Endothelial cell of umbilical vein (primary cell): ENCODE measurements at regions not wholly inside any gene's neighbourhood (a gene's known extent, or its start where the extent isn't known, plus 50 kb on each side); places are given as distances from the start of the nearest gene placed in this dataset.

Source experiments
- CTCF ChIP-seq, 2 donors: IDR thresholded peaks; 1 replicate in 1 of 2; 2 replicates in 1 of 2; pipeline ENCODE4 v1.5.1; 2011; ENCODE audit warnings: low read length in 2 of 2, mild to moderate bottlenecking in 2 of 2, moderate library complexity in 2 of 2, control low read depth in 1 of 2, inconsistent platforms in 1 of 2, low read depth in 1 of 2; ENCODE audit not compliant: insufficient read depth in 1 of 2; ENCODE audit errors: extremely low read depth in 1 of 2
- EZH2 ChIP-seq: IDR thresholded peaks from 2 replicates; pipeline ENCODE4 v1.6.1; 2012; ENCODE audit warnings: borderline replicate concordance, low read depth, mild to moderate bottlenecking, moderate library complexity, low read length, inconsistent platforms; ENCODE audit not compliant: severe bottlenecking
- FOS ChIP-seq: IDR thresholded peaks from 2 replicates; pipeline ENCODE4 v1.6.1; 2011; ENCODE audit warnings: mild to moderate bottlenecking, low read length, moderate library complexity, borderline replicate concordance; ENCODE audit not compliant: insufficient read depth
- GATA2 ChIP-seq: IDR thresholded peaks from 2 replicates; pipeline ENCODE4 v1.7.0; 2011; ENCODE audit warnings: low read depth, mild to moderate bottlenecking, moderate library complexity, mixed read lengths, low read length; ENCODE audit not compliant: insufficient read length, insufficient read depth
- JUN ChIP-seq: IDR thresholded peaks from 2 replicates; pipeline ENCODE4 v1.6.1; 2011; ENCODE audit warnings: borderline replicate concordance, low read depth; ENCODE audit not compliant: insufficient read length, insufficient read depth
- MAX ChIP-seq: IDR thresholded peaks from 2 replicates; pipeline ENCODE4 v1.6.1; 2011; ENCODE audit not compliant: insufficient read depth, insufficient read length
- MYC ChIP-seq: IDR thresholded peaks from one replicate; pipeline ENCODE4 v1.6.1; 2011; ENCODE audit warnings: mild to moderate bottlenecking, low read depth, low read length
- POLR2A ChIP-seq: IDR thresholded peaks from 2 replicates; pipeline ENCODE4 v1.6.1; 2012; ENCODE audit warnings: low read depth, mild to moderate bottlenecking, control low read depth, low read length
- POLR2AphosphoS5 ChIP-seq: IDR thresholded peaks from 2 replicates; pipeline ENCODE4 v1.6.1; 2012; ENCODE audit warnings: low read depth, mild to moderate bottlenecking, control low read depth, low read length, moderate library complexity; ENCODE audit not compliant: insufficient read depth

GRCh38 chr15:88719654-88720053, 80.8 kb downstream of the ISG20 start:
- TF ChIP-seq CTCF (IDR thresholded peaks at IDR 0.05; ENCODE audit: extremely low read depth in 1 of 2, insufficient read depth in 1 of 2, low read depth in 1 of 2, low read length in 2 of 2) (no peak), FOS (no peak), POLR2AphosphoS5 (no peak), MAX (no peak), POLR2A (no peak), EZH2 (no peak), MYC (no peak), JUN (no peak), GATA2 (no peak)
